ENCODE measurements at regions not wholly inside any gene's neighbourhood (a gene's known extent, or its start where the extent isn't known, plus 50 kb on each side); places are given as distances from the start of the nearest gene placed in this dataset.
"Not testable (repeated sequence)": the region's sequence is repeated elsewhere in the genome, so short reads cannot be mapped to it uniquely, and the experiment has no call there.

GRCh38 chr5:172532439-172532838 is 78.1 kb upstream of the SH3PXD2B start:
- DNase-seq (ENCODE audit: low read depth); H3K4me3 ChIP-seq (ENCODE audit: low read depth, low read length): not testable (repeated sequence)

- no peak overlapping the region for H3K4me3 ChIP-seq (ENCODE audit: low read depth, low read length)
- DNase-seq (ENCODE audit: low read depth) = no peak
These were observed 77.3 kb upstream of the SH3PXD2B start for GRCh38 chr5:172531704-172532026.

- DNase-seq (ENCODE audit: low read depth) = no peak
- H3K4me3 ChIP-seq (ENCODE audit: low read depth, low read length) = no peak overlapping the region
These were observed 76.8 kb upstream of the SH3PXD2B start for GRCh38 chr5:172530878-172531703.

- DNase-seq (ENCODE audit: low read depth) = no peak
- no peak overlapping the region for H3K4me3 ChIP-seq (ENCODE audit: low read depth, low read length)
These were observed 76.1 kb upstream of the SH3PXD2B start for GRCh38 chr5:172530406-172530805.

GRCh38 chr5:172529896-172530295 is 75.6 kb upstream of the SH3PXD2B start:
- no peak overlapping the region for H3K4me3 ChIP-seq (ENCODE audit: low read depth, low read length)
- no peak for DNase-seq (ENCODE audit: low read depth)

GRCh38 chr5:172528440-172528839 is 74.1 kb upstream of the SH3PXD2B start:
- no peak for DNase-seq (ENCODE audit: low read depth)
- H3K4me3 ChIP-seq (ENCODE audit: low read depth, low read length) = no peak overlapping the region

GRCh38 chr5:172527559-172527958 is 73.2 kb upstream of the SH3PXD2B start:
- no peak for DNase-seq (ENCODE audit: low read depth)
- no peak overlapping the region for H3K4me3 ChIP-seq (ENCODE audit: low read depth, low read length)

GRCh38 chr5:172525996-172526360 is 71.7 kb upstream of the SH3PXD2B start:
- no peak for DNase-seq (ENCODE audit: low read depth)
- no peak overlapping the region for H3K4me3 ChIP-seq (ENCODE audit: low read depth, low read length)

- DNase-seq (ENCODE audit: low read depth) = no peak
- no peak overlapping the region for H3K4me3 ChIP-seq (ENCODE audit: low read depth, low read length)
These were observed 71.1 kb upstream of the SH3PXD2B start for GRCh38 chr5:172525307-172525995.

- no peak for DNase-seq (ENCODE audit: low read depth)
- H3K4me3 ChIP-seq (ENCODE audit: low read depth, low read length) = no peak overlapping the region
These were observed 70.3 kb upstream of the SH3PXD2B start for GRCh38 chr5:172524573-172525021.

GRCh38 chr5:172523146-172523745 is 68.9 kb upstream of the SH3PXD2B start:
- DNase-seq (ENCODE audit: low read depth) = no peak
- no peak overlapping the region for H3K4me3 ChIP-seq (ENCODE audit: low read depth, low read length)

GRCh38 chr5:172521338-172521932 is 67.1 kb upstream of the SH3PXD2B start:
- no peak overlapping the region for H3K4me3 ChIP-seq (ENCODE audit: low read depth, low read length)
- DNase-seq (ENCODE audit: low read depth) = no peak

- DNase-seq (ENCODE audit: low read depth) = no peak
- H3K4me3 ChIP-seq (ENCODE audit: low read depth, low read length) = no peak overlapping the region
These were observed 57.6 kb upstream of the SH3PXD2B start for GRCh38 chr5:172511952-172512351.

GRCh38 chr5:172509405-172509781 is 55.1 kb upstream of the SH3PXD2B start:
- no peak overlapping the region for H3K4me3 ChIP-seq (ENCODE audit: low read depth, low read length)

GRCh38 chr5:172508471-172509404 is 54.4 kb upstream of the SH3PXD2B start:
- no peak for DNase-seq (ENCODE audit: low read depth)
- no peak overlapping the region for H3K4me3 ChIP-seq (ENCODE audit: low read depth, low read length)

More at GRCh38 chr5:172509405-172509781, 55.1 kb upstream of the SH3PXD2B start:
- DNase-seq (ENCODE audit: low read depth) = no peak

GRCh38 chr5:172507485-172507884 is 53.2 kb upstream of the SH3PXD2B start:
- DNase-seq (ENCODE audit: low read depth); H3K4me3 ChIP-seq (ENCODE audit: low read depth, low read length): not testable (repeated sequence)

- DNase-seq (ENCODE audit: low read depth) = no peak
- H3K4me3 ChIP-seq (ENCODE audit: low read depth, low read length) = no peak overlapping the region
These were observed 52.6 kb upstream of the SH3PXD2B start for GRCh38 chr5:172506921-172507320.

GRCh38 chr5:172506251-172506650 is 51.9 kb upstream of the SH3PXD2B start:
- no peak overlapping the region for H3K4me3 ChIP-seq (ENCODE audit: low read depth, low read length)
- DNase-seq (ENCODE audit: low read depth) = no peak

- DNase-seq (ENCODE audit: low read depth) = no peak
- no peak overlapping the region for H3K4me3 ChIP-seq (ENCODE audit: low read depth, low read length)
These were observed 51.5 kb upstream of the SH3PXD2B start for GRCh38 chr5:172505845-172506244.

Data from skeletal muscle cell (primary cell).